HG03196 (cell line): ENCODE measurements at regions not wholly inside any gene's neighbourhood (a gene's known extent, or its start where the extent isn't known, plus 50 kb on each side); places are given as distances from the start of the nearest gene placed in this dataset.

ENCODE experiments used
- ATAC-seq: cut with Tn5 transposase; IDR thresholded peaks from one replicate; pipeline ENCODE4 v1.9.1; 2021; ENCODE audit not compliant: unreplicated experiment

DNA sequence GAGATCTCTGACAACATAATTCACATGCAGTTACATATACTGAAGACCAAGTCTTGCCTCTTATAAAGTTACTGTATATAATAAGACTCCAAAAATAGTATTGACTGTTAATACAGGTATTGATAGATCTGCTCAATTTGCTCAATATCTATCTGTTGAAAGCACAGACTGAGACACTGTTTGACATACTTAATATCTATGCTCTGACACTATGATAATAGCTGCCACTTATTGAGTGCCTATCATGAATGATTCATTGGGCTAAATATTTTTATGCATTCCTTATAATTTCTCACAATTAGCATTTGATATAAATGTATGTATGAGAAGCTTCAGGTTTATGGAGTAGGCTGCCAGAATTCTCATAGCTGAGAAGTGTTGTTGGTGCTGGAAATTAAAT lies 1600.9 kb upstream of the IGFBP7 start:
- no peak for ATAC-seq

DNA sequence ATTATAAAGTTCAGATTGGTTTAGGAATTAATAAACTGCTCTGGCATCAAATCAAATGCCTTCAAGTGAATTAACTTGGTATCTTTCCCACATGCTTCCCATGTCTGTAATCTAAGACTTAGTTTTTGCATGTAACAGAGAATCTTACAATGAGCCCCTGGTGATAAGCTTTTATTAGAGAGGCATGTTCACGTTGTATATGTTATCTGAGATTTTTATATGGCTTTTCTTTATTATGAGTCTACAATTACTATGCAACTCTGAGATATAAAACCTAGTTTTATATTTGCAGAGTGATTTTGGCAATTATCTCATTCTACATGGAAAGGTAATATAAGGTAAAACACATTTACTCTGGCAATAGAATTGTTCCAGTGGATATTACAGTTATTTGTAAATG lies 1578.4 kb upstream of the IGFBP7 start:
- no peak for ATAC-seq

DNA sequence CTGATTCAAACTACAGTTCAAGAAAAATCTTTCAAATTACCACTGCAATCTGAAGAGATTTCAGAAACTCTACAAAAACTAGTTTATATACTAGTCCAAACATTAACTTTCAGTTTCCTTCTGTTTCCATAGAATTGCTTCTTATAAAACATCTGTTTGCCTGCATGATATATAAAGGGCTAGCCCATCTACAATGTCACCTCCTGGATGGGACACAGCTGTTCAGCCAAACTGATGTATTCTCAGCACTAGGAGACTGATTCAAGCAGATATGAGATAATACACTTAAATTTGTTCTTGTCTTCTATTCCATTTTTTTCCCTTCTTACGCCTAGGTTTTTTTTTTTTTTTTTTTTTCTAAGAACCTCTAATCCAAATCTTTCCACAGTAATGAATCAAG lies 1569.7 kb upstream of the IGFBP7 start:
- ATAC-seq = no peak

DNA sequence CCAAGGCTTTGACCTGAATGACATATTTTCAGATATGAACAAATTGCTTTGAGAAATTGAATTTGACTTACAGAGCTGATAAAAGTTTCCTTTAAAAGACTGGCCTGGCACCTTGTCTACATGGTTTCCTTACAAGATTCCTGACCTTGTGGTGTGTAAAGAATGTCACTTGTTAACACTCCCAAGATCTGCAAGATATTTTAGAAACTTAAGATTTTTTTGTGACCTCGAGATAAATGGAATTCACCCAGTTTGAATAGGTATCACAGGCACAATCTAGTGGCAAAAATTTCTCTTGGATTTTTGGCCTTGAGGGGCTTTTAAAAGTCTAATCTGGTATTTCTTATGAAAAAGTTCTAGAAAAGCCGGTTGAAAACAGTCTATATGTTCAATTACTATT lies 1568.9 kb upstream of the IGFBP7 start:
- no peak for ATAC-seq

DNA sequence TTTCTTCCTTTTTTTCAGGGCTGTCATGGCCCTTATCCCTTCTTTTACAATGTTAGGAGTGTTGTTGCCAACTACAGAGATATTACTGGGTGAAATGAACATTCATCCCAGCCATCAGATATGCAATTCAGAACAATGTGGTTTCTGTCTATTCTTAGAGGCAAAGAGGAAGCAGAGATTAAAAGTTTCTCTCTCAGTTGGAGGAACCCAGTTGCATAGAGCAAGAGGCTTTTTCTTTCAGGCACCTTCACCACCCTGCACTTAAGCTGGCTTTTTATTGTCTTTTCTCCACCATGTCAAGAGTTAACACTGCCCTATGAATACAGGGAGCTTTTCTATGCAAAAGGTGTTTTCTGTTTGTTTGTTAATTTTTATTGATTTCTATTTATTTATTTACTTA lies 1559.6 kb upstream of the IGFBP7 start:
- ATAC-seq = no peak

DNA sequence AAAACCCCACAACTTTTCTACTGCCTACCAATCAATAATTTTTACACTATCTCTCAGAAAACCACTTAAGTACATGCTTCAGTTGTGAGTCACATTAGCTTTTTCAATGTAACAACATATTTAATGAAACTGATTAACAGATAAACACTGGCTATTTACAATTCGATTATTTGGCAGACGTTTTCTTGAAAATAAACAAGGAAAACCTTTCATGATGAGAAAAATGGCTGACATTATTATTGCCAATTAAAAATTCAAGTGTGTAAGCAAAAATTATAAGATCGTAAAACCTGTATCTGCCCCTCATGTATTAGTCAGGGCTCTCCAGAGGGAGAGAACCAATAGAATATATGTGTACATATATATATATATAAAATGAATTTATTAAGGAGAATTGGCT lies 1555.5 kb upstream of the IGFBP7 start:
- ATAC-seq = no peak

DNA sequence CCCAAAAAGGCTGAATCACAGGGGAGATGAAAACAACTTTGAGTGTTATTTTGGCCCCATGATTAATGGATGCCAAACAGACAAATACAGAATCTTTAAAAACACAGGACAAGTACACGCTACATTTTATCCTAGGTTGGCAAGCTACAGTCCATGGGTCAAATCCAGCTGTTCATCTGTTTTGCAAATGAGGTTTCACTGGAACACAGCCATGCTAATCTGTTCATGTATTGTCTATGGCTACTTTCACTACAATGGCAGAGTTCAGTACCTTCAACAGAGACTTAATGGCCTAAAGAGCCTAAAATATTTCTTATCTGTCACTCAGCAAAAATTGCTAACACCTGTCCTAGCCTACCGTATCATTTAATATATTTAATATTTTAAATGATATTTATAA lies 1548.5 kb upstream of the IGFBP7 start:
- no peak for ATAC-seq

DNA sequence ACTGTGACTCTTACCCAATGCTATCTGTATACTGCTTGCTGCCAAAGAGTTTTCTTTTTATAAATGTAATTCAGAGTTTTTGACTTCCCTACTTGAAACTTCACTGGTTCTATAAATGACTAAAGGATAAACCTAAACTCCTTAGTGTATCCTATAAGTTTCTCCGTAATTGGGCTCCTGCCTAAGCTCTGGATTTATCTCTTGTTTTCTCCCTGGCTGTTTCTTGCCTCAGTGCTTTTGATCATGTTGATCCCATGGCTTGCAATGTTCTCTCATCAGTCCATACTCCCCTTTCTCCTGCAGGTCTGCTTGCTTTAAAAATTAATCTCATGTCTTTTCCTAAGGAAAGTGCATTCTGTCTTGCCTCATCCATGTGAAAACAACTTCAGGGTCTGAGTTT lies 1543.1 kb upstream of the IGFBP7 start:
- ATAC-seq = no peak

DNA sequence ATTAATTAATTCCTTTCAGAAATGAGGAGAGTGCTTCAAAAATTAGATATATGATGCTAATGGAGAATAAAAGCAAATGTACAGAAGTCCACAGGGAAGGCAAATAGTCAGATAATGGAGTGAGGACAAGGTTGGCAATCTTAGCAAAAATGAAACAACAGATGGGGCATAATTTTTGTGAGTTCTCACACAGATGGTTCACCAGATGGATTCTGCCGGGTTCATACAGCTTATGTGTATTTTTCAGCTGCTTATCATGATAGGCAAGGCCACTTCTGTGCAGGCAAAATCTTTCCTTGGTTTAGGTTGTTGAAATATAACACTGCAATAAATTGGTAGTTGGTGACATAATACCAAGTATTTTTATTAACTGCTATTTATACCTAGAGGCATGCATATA lies 1539.0 kb upstream of the IGFBP7 start:
- no peak for ATAC-seq

DNA sequence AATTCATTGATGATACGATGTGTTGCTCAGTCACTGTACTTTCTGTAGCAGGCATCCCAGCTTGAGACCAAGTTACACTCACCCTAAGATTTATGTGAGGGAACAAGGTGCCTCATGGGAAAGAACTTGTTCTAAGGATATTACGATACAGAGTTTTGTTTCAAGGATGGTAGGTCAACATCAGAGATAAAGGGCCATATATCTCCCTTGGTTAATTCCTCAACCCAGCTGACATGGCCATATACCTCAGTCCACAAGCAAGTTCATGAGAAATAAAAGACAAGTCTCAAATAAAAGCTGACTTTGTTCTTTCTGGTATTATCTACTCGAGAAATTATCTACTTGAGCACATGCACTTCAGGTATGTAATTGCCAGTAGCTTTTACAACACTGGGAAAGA lies 1535.9 kb upstream of the IGFBP7 start:
- ATAC-seq = no peak

DNA sequence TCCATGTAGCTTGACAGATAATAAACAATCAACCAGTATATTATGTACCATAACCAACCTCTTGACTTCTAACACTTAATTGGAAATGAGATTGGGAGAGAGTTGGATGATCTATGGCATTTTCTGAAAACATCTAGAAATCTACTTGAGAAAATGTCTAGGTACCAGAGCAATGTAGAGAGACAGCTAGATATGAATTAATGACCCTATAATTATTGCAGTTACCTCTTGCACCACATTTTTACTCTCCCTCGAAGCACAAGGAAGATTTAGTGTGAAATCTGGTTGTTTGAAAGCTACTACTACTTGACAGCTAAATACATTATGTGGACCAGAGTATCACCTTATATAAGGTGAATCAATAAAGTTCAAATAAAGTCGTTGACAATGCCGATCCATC lies 1534.4 kb upstream of the IGFBP7 start:
- ATAC-seq = no peak

DNA sequence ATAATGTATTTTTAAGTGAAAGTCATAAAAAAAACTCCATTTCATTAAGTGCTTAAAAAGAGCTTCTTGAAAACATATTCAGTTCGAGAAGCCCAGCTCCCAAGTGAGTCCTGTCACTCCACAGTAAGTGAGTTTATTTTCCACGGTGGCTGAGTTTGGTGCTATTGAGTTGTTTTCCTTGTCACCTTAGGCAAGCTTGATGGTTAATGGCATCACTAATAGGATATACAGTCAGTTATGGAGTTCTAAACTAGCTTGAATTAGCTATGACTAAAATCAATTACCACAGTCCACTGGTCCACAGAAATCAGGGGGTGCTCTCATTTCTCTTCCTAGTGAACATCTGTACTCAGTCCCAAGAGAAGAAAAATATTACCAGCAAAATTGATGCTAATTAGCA lies 1526.2 kb upstream of the IGFBP7 start:
- no peak for ATAC-seq

DNA sequence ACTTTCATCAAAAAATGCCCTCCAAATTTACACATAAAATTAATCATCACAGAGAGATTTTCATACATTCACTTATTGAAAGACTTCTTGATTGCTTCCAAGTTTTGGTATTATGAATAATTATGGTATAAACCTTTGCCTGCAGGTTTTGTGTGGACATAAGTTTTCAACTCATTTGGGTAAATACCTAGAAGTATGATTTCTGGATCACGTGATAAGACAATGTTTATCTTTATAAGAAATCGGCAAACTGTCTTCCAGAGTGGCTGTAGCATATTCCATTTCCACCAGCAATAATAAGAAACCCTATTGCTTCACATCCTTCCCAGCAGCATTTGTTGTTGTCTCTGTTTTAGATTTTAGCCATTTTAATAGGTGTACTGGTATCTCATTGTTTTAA lies 1507.0 kb upstream of the IGFBP7 start:
- no peak for ATAC-seq

DNA sequence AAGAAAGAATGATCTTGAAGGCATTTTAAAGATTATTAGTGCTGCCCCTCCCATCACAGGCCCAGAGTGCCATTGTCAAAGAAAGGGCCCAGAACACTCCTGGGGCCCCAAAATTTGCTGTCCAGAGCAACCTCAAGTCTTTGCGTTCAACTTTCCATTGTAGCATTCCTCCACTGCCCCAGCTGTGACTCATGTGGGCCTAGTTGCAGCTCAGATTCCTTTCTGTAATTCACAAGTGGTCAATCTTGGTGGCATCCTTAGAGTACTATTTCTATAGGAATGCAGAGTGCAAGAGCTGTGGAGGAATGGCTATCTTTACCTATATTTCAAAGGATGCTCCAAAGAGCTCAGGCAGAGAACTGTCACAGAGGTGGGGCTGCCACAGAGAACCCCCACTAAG lies 1500.8 kb upstream of the IGFBP7 start:
- no peak for ATAC-seq

DNA sequence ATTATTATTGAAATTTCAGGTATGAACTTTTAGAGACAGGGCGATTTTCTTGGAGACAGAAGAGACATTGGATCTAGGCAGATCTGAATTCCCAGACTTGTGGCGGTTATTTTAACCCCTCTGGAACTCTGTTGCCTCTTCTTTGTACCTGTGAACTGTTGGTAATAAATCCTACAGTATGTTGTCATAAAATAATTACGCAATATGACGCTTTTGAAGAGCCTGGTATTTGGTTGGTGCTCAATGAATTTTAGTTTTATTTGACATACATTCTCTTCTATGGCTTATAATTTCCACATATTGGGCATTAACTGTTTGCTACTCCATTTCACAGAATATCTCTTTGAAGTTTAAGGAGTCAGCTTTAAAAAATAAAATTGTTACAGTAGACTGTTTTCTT lies 1496.1 kb upstream of the IGFBP7 start:
- ATAC-seq = no peak

DNA sequence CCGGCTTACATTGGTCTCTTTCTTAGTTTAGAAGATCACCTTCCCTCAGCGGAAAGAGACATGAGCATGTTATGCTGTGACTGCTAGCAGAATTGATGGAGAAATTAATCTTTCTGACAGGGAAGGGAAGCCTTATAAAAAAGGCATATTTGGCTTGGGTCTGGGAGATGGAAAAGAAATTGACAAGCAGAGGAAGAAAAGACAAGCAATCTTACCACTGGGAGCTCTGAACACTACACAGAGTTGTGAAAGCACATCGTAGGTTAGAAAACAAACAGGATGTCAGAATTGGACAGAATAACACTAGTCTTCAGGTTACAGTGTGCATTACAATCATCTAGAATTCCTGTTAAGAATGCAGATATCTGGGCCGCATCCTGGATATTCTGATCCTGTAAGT lies 1493.8 kb upstream of the IGFBP7 start:
- no peak for ATAC-seq

DNA sequence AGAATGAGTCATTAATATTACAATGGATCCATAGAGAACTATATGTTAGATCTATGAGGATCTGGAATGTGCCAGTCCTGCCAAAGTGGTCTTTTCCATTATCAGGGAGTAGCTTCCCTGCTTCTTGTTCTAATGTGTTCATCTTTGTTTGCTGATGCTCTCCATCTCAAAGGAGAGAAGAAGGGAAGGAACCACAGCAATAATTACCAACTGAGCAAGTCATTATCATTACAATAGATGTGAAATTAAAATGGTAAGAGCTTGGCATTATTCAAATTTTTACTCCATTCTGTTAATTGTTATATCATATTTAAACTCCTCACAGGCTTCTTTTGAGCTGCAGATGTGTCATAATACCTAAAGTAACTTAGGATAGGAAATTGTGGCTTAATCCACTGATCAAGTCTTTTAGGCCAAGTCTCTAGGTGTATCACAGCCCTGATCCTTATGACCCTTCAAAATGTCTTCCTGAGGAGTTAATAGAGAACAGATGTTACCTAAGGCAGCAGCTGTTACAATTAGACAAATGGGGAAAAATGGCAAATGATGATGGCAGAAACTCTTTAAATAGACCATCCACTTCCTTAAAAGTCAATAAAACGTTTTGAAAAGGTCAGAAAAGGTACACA lies 1492.7 kb upstream of the IGFBP7 start:
- ATAC-seq = no peak

DNA sequence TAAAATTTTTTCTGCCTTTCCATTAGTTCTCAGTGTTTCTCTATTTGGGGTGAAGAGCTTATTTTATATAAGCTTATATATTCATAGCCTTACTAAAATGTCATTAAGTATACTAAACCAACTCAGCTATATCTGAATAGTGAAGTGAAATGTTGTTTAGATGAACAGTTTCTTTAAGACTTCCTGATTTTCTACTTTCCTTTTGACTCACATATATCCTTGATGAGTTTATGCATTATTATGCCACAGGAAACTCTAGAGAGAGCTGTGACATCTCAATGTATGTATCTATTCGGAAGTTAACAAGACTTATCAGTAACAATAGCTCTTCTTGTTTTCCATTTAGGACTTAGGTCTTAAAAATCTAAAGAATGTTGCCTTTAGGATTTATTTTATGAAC lies 1491.8 kb upstream of the IGFBP7 start:
- no peak for ATAC-seq

DNA sequence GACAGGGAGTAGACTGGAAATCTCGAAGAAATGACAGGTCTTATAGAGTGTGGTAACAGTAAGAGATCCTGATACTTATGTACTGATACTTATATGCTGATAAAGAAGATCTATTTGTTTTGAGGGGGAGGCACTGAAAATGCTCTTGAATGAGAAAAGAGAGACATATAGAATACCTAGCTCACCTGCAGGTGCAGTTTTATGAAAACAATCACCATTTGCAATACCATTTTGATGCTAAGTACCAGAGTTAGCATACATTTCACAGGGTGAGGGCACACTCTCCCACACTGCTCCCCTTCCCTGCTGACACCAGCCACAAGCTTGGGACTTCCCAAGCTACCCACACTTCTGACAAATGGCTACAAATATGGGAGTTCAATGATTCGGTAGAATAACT lies 1490.1 kb upstream of the IGFBP7 start:
- no peak for ATAC-seq

DNA sequence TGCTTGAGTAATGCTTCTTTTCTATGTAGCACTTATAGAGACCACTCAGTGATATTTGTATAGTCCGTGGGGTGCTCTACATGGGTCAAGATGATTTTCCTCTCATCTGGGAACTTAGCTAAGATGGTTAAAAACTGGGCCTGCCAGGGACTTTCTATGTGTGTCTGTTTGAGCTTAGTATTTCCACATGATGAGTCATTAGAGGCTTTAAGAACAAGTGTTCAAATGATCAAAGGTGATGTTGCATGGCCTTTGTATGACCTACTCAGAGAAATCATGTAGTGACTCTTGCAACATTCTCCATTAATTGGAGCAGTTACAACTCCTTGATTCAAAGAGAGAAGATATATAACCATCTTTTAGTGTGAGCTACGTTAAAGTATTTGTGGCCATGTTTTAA lies 1480.5 kb upstream of the IGFBP7 start:
- no peak for ATAC-seq

DNA sequence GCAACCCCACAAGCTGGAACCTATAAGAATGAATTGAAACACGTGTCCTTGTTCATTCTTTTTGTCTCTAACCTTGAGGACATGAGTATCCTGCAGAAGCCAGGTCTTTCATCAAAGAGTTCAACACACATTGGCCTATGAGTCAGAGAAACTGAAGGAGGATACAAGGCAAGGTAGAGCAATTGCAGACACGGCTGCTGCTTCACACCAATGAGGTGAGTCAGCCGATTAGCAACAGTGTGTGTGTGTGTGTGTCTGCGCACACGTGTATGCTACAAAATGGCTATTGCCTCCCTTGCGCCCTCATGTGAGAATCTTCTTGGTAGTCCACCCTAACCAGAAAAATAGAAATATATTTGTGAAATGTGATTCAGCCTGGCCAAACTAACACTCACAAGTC lies 1477.7 kb upstream of the IGFBP7 start:
- no peak for ATAC-seq

DNA sequence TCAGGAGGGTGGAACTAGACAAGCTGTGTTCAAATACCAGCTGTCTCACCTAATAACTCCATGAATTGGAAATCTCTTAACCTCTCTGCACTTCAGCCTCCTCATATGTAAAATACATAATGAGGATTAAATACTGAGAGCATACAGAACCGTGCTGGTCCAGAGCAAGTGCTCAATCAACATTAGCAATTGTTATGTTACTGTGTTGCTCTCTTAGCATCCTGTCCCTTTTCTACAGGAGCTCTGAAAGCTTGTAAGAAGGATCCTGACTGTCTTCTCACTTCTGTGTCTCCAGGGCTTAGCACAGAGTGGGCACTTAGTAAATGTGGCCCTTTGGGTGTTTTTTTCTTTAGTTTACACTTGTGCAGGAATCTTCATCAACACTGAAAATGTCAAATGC lies 1456.1 kb upstream of the IGFBP7 start:
- no peak for ATAC-seq

DNA sequence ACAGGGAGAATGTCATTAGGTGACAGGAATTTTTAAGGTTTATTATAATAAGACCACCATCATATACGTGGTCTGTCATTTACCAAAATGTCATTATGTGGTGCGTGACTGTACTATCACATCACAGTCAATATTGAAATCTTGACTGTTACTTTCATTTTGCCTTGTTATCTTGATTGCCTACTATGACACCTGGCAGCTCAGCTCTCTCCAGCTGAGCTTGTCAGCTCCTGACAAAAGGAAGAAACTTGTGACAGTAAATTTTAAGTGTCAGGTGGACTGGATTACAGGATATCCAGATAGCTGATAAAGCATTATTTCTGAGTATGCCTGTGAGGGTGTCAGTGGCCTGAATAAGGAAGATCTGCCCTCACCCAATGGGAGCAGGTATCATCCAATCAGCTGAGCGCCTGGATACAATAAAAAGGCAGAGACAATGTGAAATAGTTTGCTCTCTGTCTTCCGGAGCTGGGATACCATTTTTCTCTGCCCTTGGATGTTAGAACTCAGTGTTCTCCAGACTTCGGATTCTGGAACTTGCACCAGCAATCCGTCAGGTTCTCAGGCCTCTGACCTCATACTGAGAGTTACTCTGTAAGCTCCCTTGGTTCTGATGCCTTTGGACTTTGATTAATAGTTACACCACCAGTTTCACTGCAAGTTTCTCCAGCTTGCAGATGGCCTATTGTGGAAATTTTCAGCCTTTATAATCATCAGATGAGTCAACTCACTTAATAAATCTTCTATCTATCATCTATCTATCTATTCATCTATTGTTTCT lies 1454.7 kb upstream of the IGFBP7 start:
- ATAC-seq = no peak
